Keratinocyte (primary cell): ENCODE measurements at regions not wholly inside any gene's neighbourhood (a gene's known extent, or its start where the extent isn't known, plus 50 kb on each side); places are given as distances from the start of the nearest gene placed in this dataset.

Source experiments
- DNase-seq: peaks from one replicate; pipeline ENCODE4 v3.0.0-alpha.2; 2011; ENCODE audit warnings: low read depth, missing footprints, low spot score
- FAIRE-seq: peaks from 2 replicates; lab custom pipeline; 2011; peaks lifted over from hg19 to GRCh38; lab: Jason Lieb, UNC
- H2AFZ ChIP-seq: 2 replicates; pipeline ENCODE4 v1.6.0; 2012; ENCODE audit warnings: low read length, control low read depth, inconsistent platforms; ENCODE audit not compliant: control insufficient read depth
- H3K27ac ChIP-seq: 2 replicates; pipeline ENCODE4 v1.5.1; 2011; ENCODE audit warnings: low read length; ENCODE audit not compliant: control insufficient read depth, insufficient read depth
- H3K27me3 ChIP-seq: 3 replicates; pipeline ENCODE4 v1.6.0; 2011; ENCODE audit warnings: low read length; ENCODE audit not compliant: control insufficient read depth, insufficient read depth; ENCODE audit errors: extremely low read depth
- H3K36me3 ChIP-seq, 2 experiments: 2 replicates in 1 of 2; 3 replicates in 1 of 2; pipeline ENCODE4 v1.5.1; 2011; ENCODE audit warnings: low read length in 2 of 2, mild to moderate bottlenecking in 1 of 2; ENCODE audit not compliant: control insufficient read depth in 2 of 2, insufficient read depth in 2 of 2; ENCODE audit errors: extremely low read depth in 1 of 2
- H3K4me1 ChIP-seq: 3 replicates; pipeline ENCODE4 v1.5.1; 2011; ENCODE audit warnings: low read length; ENCODE audit not compliant: control insufficient read depth, insufficient read depth; ENCODE audit errors: extremely low read depth
- H3K4me2 ChIP-seq: 3 replicates; pipeline ENCODE4 v1.6.0; 2011; ENCODE audit warnings: low read depth, low read length; ENCODE audit not compliant: control insufficient read depth, insufficient read depth; ENCODE audit errors: extremely low read depth
- H3K4me3 ChIP-seq, 3 experiments: fragments of 200-600 bp in 1 of 3; sonication (generic) in 1 of 3; 2 replicates in 2 of 3; 3 replicates in 1 of 3; pipeline ENCODE4 v1.5.1; 2011 to 2016; ENCODE audit warnings: low read length in 3 of 3, mild to moderate bottlenecking in 3 of 3, control low read depth in 2 of 3, inconsistent platforms in 1 of 3, low read depth in 1 of 3, mixed read lengths in 1 of 3, mixed run types in 1 of 3, moderate library complexity in 1 of 3; ENCODE audit not compliant: control insufficient read depth in 2 of 3, insufficient read depth in 2 of 3; ENCODE audit errors: extremely low read depth in 1 of 3
- H3K79me2 ChIP-seq: 2 replicates; pipeline ENCODE4 v1.6.0; 2012; ENCODE audit warnings: low read length; ENCODE audit not compliant: control insufficient read depth, insufficient read depth
- H3K9ac ChIP-seq: 3 replicates; pipeline ENCODE4 v1.6.0; 2011; ENCODE audit warnings: low read length; ENCODE audit not compliant: control insufficient read depth, insufficient read depth; ENCODE audit errors: extremely low read depth
- H3K9me1 ChIP-seq: 3 replicates; pipeline ENCODE4 v1.6.0; 2011; ENCODE audit warnings: low read length; ENCODE audit not compliant: control insufficient read depth, insufficient read depth; ENCODE audit errors: extremely low read depth
- H3K9me3 ChIP-seq: 2 replicates; pipeline ENCODE4 v1.5.1; 2012; ENCODE audit warnings: low read depth, low read length; ENCODE audit not compliant: control insufficient read depth
- H4K20me1 ChIP-seq: 3 replicates; pipeline ENCODE4 v1.6.0; 2011; ENCODE audit warnings: low read length; ENCODE audit not compliant: control insufficient read depth, insufficient read depth; ENCODE audit errors: extremely low read depth
- EZH2 ChIP-seq: IDR thresholded peaks from one replicate; pipeline ENCODE4 v1.6.1; 2012; ENCODE audit warnings: inconsistent platforms, mild to moderate bottlenecking, low read length, moderate library complexity
- dilution Hi-C: fragments of 300-500 bp; cut with MboI; formaldehyde crosslinking; loops from one replicate; pipeline ENCODE4 v1.7.0; 2020; ENCODE audit warnings: low sequenced_read_pairs; ENCODE audit not compliant: extremely low pct_ligation_motif_present
- TF ChIP-seq, protein P1 (sequence below), 3 experiments: IDR thresholded peaks in 1 of 3; conservative IDR thresholded peaks in 1 of 3; optimal IDR thresholded peaks in 1 of 3; 2 replicates in 2 of 3; 3 replicates in 1 of 3; pipeline versions ENCODE3 to v1.5.1; 2011; ENCODE audit warnings: low read length in 3 of 3, mild to moderate bottlenecking in 3 of 3, moderate library complexity in 2 of 3, control low read depth in 1 of 3, inconsistent platforms in 1 of 3; ENCODE audit not compliant: insufficient read depth in 2 of 3; ENCODE audit errors: extremely low read depth in 1 of 3

DNA sequence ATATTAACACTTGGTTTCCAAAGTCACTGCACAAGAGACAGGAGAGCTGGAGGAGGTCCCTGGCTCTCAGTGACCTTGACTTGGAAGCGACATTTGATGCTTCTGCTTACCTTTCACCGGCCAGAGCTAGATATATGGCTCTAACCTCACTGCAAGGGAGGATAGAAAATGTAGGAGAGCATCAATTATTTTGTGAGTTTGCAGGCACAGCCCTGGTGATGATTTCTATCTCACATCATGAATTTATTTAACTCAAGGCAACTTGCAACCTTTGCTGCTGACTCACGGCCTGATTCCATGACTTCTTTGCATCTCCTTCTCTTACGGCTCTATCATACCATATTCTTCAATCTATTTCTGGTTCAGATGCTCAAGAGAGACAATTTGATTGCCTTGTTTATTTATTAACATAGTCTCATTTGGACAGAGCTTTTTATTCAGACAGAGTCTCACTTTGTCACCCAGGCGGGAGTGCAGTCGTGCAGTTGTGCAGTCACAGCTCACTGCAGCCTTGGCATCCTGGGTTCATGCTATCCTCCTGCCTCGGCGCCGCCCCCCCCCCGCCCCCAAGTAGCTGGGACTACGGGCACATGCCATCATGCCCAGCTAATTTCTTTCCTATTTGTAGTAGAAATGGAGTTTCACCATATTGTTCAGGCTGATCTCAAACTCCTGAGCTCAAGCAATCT, 196.0 kb downstream of the REEP3 start:
- H3K4me3 ChIP-seq, result no peak overlapping the region
- no peaks in the 10 kb centered on the region for H3K9me1 ChIP-seq
- TF ChIP-seq, protein P1, sequence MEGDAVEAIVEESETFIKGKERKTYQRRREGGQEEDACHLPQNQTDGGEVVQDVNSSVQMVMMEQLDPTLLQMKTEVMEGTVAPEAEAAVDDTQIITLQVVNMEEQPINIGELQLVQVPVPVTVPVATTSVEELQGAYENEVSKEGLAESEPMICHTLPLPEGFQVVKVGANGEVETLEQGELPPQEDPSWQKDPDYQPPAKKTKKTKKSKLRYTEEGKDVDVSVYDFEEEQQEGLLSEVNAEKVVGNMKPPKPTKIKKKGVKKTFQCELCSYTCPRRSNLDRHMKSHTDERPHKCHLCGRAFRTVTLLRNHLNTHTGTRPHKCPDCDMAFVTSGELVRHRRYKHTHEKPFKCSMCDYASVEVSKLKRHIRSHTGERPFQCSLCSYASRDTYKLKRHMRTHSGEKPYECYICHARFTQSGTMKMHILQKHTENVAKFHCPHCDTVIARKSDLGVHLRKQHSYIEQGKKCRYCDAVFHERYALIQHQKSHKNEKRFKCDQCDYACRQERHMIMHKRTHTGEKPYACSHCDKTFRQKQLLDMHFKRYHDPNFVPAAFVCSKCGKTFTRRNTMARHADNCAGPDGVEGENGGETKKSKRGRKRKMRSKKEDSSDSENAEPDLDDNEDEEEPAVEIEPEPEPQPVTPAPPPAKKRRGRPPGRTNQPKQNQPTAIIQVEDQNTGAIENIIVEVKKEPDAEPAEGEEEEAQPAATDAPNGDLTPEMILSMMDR (optimal IDR thresholded peaks at IDR 0.05 in 1 of 3, IDR thresholded peaks at IDR 0.05 in 1 of 3, conservative IDR thresholded peaks at IDR 0.05 in 1 of 3; ENCODE audit: extremely low read depth in 1 of 3, insufficient read depth in 2 of 3, low read length in 3 of 3), result no peak
- no peak for TF ChIP-seq EZH2
- no peak for FAIRE-seq
- no peaks in the 10 kb centered on the region for H3K79me2 ChIP-seq
- no peak overlapping the region for H2AFZ ChIP-seq
- H3K4me2 ChIP-seq, result no peak overlapping the region
- H3K4me1 ChIP-seq, result peaks cover 32% of the 10 kb centered on the region
- no peak for DNase-seq
- no peaks in the 10 kb centered on the region for H4K20me1 ChIP-seq
- no peak overlapping the region for H3K27ac ChIP-seq
- H3K36me3 ChIP-seq, result no peaks in the 10 kb centered on the region
- H3K9ac ChIP-seq, result no peak overlapping the region
- H3K27me3 ChIP-seq, result no peaks in the 10 kb centered on the region
- dilution Hi-C loops, result no loop called here
- H3K9me3 ChIP-seq, result no peaks in the 10 kb centered on the region

DNA sequence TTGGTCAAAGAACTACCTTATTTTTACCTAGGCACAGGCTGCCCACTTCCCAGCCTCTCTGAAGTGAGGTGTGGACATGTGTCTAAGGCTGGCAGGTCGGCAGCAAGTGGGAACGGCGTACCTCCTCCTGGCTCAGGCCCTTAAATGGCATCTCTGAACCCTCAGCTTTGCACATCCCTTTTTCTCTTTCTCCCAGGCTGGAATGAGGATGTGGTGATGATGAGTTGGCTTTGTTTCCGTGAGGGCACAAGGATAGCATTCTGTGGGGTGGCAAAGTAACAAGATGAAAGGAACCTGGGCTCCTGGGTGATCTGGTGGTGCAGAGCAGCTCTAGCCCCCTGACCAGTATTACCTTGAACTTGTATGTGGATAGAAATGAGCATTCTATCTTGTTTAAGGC, 196.8 kb downstream of the REEP3 start:
- H2AFZ ChIP-seq, result peak overlapping the region; percentile 65
- no peaks in the 10 kb centered on the region for H3K79me2 ChIP-seq
- no peaks in the 10 kb centered on the region for H3K36me3 ChIP-seq
- no peak overlapping the region for H3K27ac ChIP-seq
- TF ChIP-seq, protein P1 (optimal IDR thresholded peaks at IDR 0.05 in 1 of 3, IDR thresholded peaks at IDR 0.05 in 1 of 3, conservative IDR thresholded peaks at IDR 0.05 in 1 of 3; ENCODE audit: extremely low read depth in 1 of 3, insufficient read depth in 2 of 3, low read length in 3 of 3), result no peak
- no peak for TF ChIP-seq EZH2
- no peak overlapping the region for H3K4me3 ChIP-seq
- peaks cover 24% of the 10 kb centered on the region for H3K4me1 ChIP-seq
- H3K27me3 ChIP-seq, result no peaks in the 10 kb centered on the region
- no peaks in the 10 kb centered on the region for H3K9me3 ChIP-seq
- H3K9me1 ChIP-seq, result no peaks in the 10 kb centered on the region
- FAIRE-seq, result no peak
- DNase-seq, result no peak
- dilution Hi-C loops, result no loop called here
- no peaks in the 10 kb centered on the region for H4K20me1 ChIP-seq
- H3K4me2 ChIP-seq, result peak overlapping the region; percentile 20
- no peak overlapping the region for H3K9ac ChIP-seq
